Lung microvascular endothelial cell (primary cell): ENCODE measurements at regions not wholly inside any gene's neighbourhood (a gene's known extent, or its start where the extent isn't known, plus 50 kb on each side); places are given as distances from the start of the nearest gene placed in this dataset.

Source experiments
- DNase-seq, 2 donors: peaks; one replicate each; pipeline versions ENCODE4 v3.0.0 to v3.0.0-alpha.2; 2010; ENCODE audit warnings: low read depth in 2 of 2

GRCh38 chr3:78141269-78141668, 1101.4 kb downstream of the ROBO2 start:
- DNase-seq = peak in 1 of 2 donors; percentile 43

- peak in 1 of 2 donors; percentile 85 for DNase-seq
Measured at GRCh38 chr3:78143000-78143399, 1103.1 kb downstream of the ROBO2 start.

GRCh38 chr3:78148986-78149717, 1109.3 kb downstream of the ROBO2 start:
- DNase-seq = no peak

- DNase-seq = no peak
Measured at GRCh38 chr3:78153973-78154372, 1114.1 kb downstream of the ROBO2 start.

- no peak for DNase-seq
Measured at GRCh38 chr3:78154521-78155186, 1114.8 kb downstream of the ROBO2 start.

GRCh38 chr3:78161736-78162135, 1121.8 kb downstream of the ROBO2 start:
- no peak for DNase-seq

- DNase-seq = no peak
Measured at GRCh38 chr3:78163379-78163778, 1123.5 kb downstream of the ROBO2 start.

GRCh38 chr3:78165876-78166275, 1126.0 kb downstream of the ROBO2 start:
- peak in 1 of 2 donors; percentile 37 for DNase-seq

GRCh38 chr3:78174821-78175220, 1134.9 kb downstream of the ROBO2 start:
- DNase-seq = peak in 1 of 2 donors; percentile 10

GRCh38 chr3:78176869-78177268, 1137.0 kb downstream of the ROBO2 start:
- no peak for DNase-seq

- no peak for DNase-seq
Measured at GRCh38 chr3:78177780-78178179, 1137.9 kb downstream of the ROBO2 start.

GRCh38 chr3:78178209-78178608, 1138.3 kb downstream of the ROBO2 start:
- DNase-seq = no peak

GRCh38 chr3:78178740-78179363, 1139.0 kb downstream of the ROBO2 start:
- no peak for DNase-seq

- no peak for DNase-seq
Measured at GRCh38 chr3:78183906-78184599, 1144.2 kb downstream of the ROBO2 start.

- DNase-seq = no peak
Measured at GRCh38 chr3:78186404-78186803, 1146.5 kb downstream of the ROBO2 start.

GRCh38 chr3:78201091-78201490, 1161.2 kb downstream of the ROBO2 start:
- peak in 1 of 2 donors; percentile 54 for DNase-seq

GRCh38 chr3:78204977-78205376, 1165.1 kb downstream of the ROBO2 start:
- peak in 1 of 2 donors; percentile 43 for DNase-seq

- DNase-seq = no peak
Measured at GRCh38 chr3:78221300-78221699, 1181.4 kb downstream of the ROBO2 start.

GRCh38 chr3:78221796-78222195, 1181.9 kb downstream of the ROBO2 start:
- no peak for DNase-seq

- DNase-seq = no peak
Measured at GRCh38 chr3:78235841-78236240, 1195.9 kb downstream of the ROBO2 start.

- DNase-seq = no peak
Measured at GRCh38 chr3:78238811-78239210, 1198.9 kb downstream of the ROBO2 start.

- DNase-seq = no peak
Measured at GRCh38 chr3:78242724-78243123, 1202.8 kb downstream of the ROBO2 start.
